Panc1 (cell line): ENCODE measurements at regions not wholly inside any gene's neighbourhood (a gene's known extent, or its start where the extent isn't known, plus 50 kb on each side); places are given as distances from the start of the nearest gene placed in this dataset.

ENCODE experiments used
- ATAC-seq: fragments of 200-7000 bp; cut with Tn5 transposase; 2 replicates; pipeline ENCODE4 v1.9.1; 2020; ENCODE audit warnings: mild to moderate bottlenecking, moderate library complexity
- BruUV-seq: library from RNA; stranded (reverse); fragments of 400-500 nt; replicated peaks from 2 replicates; lab custom pipeline; 2021; lab: Mats Ljungman, UMichigan
- CTCF ChIA-PET: fragments of 300-600 bp; sonication (Branson Sonifier 250); formaldehyde crosslinking; loops from one replicate; lab custom pipeline; 2022; ENCODE audit warnings: antibody characterized with exemption; lab: Charles Lee
- POLR2A ChIA-PET: fragments of 300-600 bp; sonication (Branson Sonifier 250); formaldehyde crosslinking; loops from one replicate; lab custom pipeline; 2022; ENCODE audit warnings: antibody characterized with exemption; lab: Charles Lee
- DNase-seq: peaks from one replicate; pipeline ENCODE4 v3.0.0-alpha.2; 2010; ENCODE audit warnings: low read depth, low spot score
- H3K27ac ChIP-seq: 2 replicates; pipeline ENCODE4 v1.5.1; 2011; ENCODE audit warnings: mild to moderate bottlenecking, low read length, inconsistent platforms
- H3K27me3 ChIP-seq: fragments of 200-500 bp; sonication (Bioruptor generic); 2 replicates; pipeline ENCODE4 v1.6.0; 2014; ENCODE audit warnings: low read length, inconsistent platforms; ENCODE audit not compliant: control insufficient read depth, insufficient read depth
- H3K36me3 ChIP-seq: fragments of 200-500 bp; sonication (Bioruptor generic); 2 replicates; pipeline ENCODE4 v1.5.1; 2014; ENCODE audit warnings: inconsistent platforms, mild to moderate bottlenecking, low read length, moderate library complexity; ENCODE audit not compliant: control insufficient read depth, insufficient read depth
- H3K4me1 ChIP-seq: 2 replicates; pipeline ENCODE4 v1.5.1; 2011; ENCODE audit warnings: inconsistent platforms, mild to moderate bottlenecking, low read length, moderate library complexity; ENCODE audit not compliant: control insufficient read depth, insufficient read depth
- H3K4me3 ChIP-seq, 2 experiments: 2 replicates each; pipeline ENCODE4 v1.5.1; 2011 to 2012; ENCODE audit warnings: low read depth in 2 of 2, low read length in 2 of 2, mild to moderate bottlenecking in 2 of 2, inconsistent platforms in 1 of 2, moderate library complexity in 1 of 2
- H3K9me3 ChIP-seq: fragments of 200-500 bp; sonication (Bioruptor generic); 2 replicates; pipeline ENCODE4 v1.5.1; 2014; ENCODE audit warnings: low read depth, mild to moderate bottlenecking, inconsistent platforms, low read length, moderate library complexity; ENCODE audit not compliant: control insufficient read depth, insufficient read depth
- CTCF ChIP-seq: fragments of 450-650 bp; IDR thresholded peaks from 2 replicates; pipeline ENCODE4 v1.5.1; 2017; ENCODE audit warnings: mild to moderate bottlenecking
- POLR2AphosphoS5 ChIP-seq: IDR thresholded peaks from 2 replicates; pipeline ENCODE4 v1.6.1; 2012; ENCODE audit warnings: mild to moderate bottlenecking, low read depth, low read length, moderate library complexity
- REST ChIP-seq, 2 experiments: IDR thresholded peaks; 2 replicates each; pipeline ENCODE4 v1.6.1; 2011 to 2012; ENCODE audit warnings: low read depth in 2 of 2, control low read depth in 1 of 2, low read length in 1 of 2, mild to moderate bottlenecking in 1 of 2, moderate library complexity in 1 of 2; ENCODE audit not compliant: insufficient read depth in 1 of 2
- SIN3A ChIP-seq: IDR thresholded peaks from 2 replicates; pipeline ENCODE4 v1.6.1; 2012; ENCODE audit warnings: low read depth, mild to moderate bottlenecking, low read length, moderate library complexity, borderline replicate concordance; ENCODE audit not compliant: insufficient read depth
- TCF7L2 ChIP-seq: IDR thresholded peaks from 2 replicates; pipeline ENCODE4 v1.6.1; 2011; ENCODE audit warnings: mild to moderate bottlenecking, low read depth, low read length, inconsistent platforms
- in situ Hi-C: cut with HindIII; loops from 2 replicates; pipeline ENCODE4 v1.10.0; 2016; ENCODE audit warnings: low sequenced_read_pairs, low pct_unique_long_range_greater_than_20kb
- intact Hi-C: fragments of 100-400 bp; cut with micrococcal nuclease; formaldehyde crosslinking; loops from one replicate; pipeline ENCODE4 v1.10.0; 2022; ENCODE audit not compliant: unreplicated experiment

DNA sequence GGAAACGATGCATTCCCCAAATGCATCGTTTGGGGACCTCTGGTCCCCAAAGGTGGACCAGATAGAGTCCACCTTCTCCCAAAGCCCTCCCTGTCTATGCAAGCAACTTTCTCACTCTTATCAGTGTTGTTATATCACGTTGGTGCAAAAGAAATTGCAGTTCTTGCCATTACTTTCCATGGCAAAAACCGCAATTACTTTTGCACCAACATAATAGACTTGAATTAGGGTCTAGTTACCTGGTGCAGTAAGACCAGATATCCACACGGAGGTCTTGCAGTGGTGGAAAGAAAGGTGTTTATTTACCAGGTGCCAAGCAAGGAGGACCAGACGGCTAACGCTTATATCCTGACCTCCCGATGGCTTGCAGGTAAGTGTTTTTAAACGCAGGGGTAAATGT, 129.0 kb downstream of the MIAT start:
- no peak for DNase-seq
- Histone ChIP-seq H3K9me3 (no peaks in the 10 kb centered on the region), H3K27ac (no peak overlapping the region), H3K27me3 (no peaks in the 10 kb centered on the region), H3K36me3 (no peaks in the 10 kb centered on the region), H3K4me1 (no peaks in the 10 kb centered on the region), H3K4me3 (no peak overlapping the region)
- no peak for ATAC-seq
- CTCF ChIA-PET: no interaction called here
- POLR2A ChIA-PET: no interaction called here
- BruUV-seq: no TSS peak
- in situ Hi-C loops (no loop called here), intact Hi-C loops (no loop called here)
- TF ChIP-seq POLR2AphosphoS5: no peak

DNA sequence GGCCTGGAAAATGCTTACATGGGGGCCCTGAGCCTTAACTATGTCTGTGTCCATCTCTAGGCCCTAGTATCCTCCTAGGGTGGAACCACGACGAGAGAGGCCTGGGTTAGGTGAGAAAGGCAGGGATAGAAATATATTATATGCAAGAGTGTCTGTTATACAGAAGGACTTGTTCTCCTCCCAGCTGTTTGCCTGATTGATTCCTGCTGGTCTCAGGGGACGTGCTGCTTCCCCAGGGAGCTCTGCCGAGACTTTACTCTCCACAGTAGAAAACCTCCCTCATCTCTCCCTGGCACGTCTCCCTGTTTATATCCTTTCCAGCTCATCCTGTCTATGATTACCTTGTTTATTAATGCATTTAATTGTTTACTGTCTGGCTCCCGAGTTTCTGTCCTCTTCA, 132.6 kb downstream of the MIAT start:
- Histone ChIP-seq H3K4me1 (no peaks in the 10 kb centered on the region), H3K27ac (no peak overlapping the region), H3K9me3 (no peaks in the 10 kb centered on the region), H3K27me3 (no peaks in the 10 kb centered on the region), H3K36me3 (no peaks in the 10 kb centered on the region), H3K4me3 (no peak overlapping the region)
- TF ChIP-seq REST (IDR thresholded peaks at IDR 0.05; ENCODE audit: insufficient read depth in 1 of 2, low read depth in 2 of 2, low read length in 1 of 2) (no peak), SIN3A (no peak), POLR2AphosphoS5 (no peak), TCF7L2 (no peak), CTCF (no peak)
- CTCF ChIA-PET: no interaction called here
- POLR2A ChIA-PET: no interaction called here
- in situ Hi-C loops (no loop called here), intact Hi-C loops (no loop called here)
- BruUV-seq: no TSS peak
- DNase-seq (no peak), ATAC-seq (no peak)

GRCh38 chr22:26792522-26792921, 135.1 kb downstream of the MIAT start:
- CTCF ChIA-PET: no interaction called here

More at GRCh38 chr22:26792522-26792921, 135.1 kb downstream of the MIAT start:
- in situ Hi-C loops: no loop called here
- Histone ChIP-seq H3K36me3 (no peaks in the 10 kb centered on the region), H3K4me1 (no peaks in the 10 kb centered on the region), H3K27ac (no peak overlapping the region), H3K27me3 (no peaks in the 10 kb centered on the region), H3K4me3 (no peak overlapping the region), H3K9me3 (no peaks in the 10 kb centered on the region)
- TF ChIP-seq POLR2AphosphoS5 (no peak), TCF7L2 (no peak), REST (IDR thresholded peaks at IDR 0.05; ENCODE audit: insufficient read depth in 1 of 2, low read depth in 2 of 2, low read length in 1 of 2) (no peak), SIN3A (no peak), CTCF (no peak)
- ATAC-seq (no peak), DNase-seq (no peak)
- POLR2A ChIA-PET: no interaction called here
- BruUV-seq: no TSS peak
- intact Hi-C loops: no loop called here
